ENCODE measurements at regions not wholly inside any gene's neighbourhood (a gene's known extent, or its start where the extent isn't known, plus 50 kb on each side); places are given as distances from the start of the nearest gene placed in this dataset.

DNA sequence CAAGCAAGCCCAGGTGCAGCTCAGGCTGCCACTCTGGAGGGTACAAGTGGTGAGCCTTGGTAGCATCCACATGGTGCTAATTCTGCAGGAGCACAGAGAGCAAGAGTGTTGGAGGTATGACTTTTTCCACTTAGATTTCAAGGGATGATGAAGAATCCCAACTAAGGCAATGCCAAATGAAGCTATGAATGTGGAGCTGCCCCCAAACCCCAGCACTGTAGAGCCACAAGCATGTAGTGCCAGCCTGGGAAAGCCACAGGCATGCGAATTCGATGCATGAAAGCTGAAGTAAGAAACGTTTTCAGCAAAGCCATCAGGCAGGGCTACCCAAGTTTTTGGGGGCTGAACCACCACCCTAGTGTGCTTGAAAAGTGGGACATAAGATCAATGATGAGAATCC is 251.1 kb downstream of the HAO1 start:
- TF ChIP-seq, protein P1, sequence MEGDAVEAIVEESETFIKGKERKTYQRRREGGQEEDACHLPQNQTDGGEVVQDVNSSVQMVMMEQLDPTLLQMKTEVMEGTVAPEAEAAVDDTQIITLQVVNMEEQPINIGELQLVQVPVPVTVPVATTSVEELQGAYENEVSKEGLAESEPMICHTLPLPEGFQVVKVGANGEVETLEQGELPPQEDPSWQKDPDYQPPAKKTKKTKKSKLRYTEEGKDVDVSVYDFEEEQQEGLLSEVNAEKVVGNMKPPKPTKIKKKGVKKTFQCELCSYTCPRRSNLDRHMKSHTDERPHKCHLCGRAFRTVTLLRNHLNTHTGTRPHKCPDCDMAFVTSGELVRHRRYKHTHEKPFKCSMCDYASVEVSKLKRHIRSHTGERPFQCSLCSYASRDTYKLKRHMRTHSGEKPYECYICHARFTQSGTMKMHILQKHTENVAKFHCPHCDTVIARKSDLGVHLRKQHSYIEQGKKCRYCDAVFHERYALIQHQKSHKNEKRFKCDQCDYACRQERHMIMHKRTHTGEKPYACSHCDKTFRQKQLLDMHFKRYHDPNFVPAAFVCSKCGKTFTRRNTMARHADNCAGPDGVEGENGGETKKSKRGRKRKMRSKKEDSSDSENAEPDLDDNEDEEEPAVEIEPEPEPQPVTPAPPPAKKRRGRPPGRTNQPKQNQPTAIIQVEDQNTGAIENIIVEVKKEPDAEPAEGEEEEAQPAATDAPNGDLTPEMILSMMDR (IDR thresholded peaks at IDR 0.05; ENCODE audit: low read length), result no peak
- no peak for TF ChIP-seq EZH2 (optimal IDR thresholded peaks at IDR 0.05; ENCODE audit: low read depth, low read length)
